ENCODE measurements at regions not wholly inside any gene's neighbourhood (a gene's known extent, or its start where the extent isn't known, plus 50 kb on each side); places are given as distances from the start of the nearest gene placed in this dataset.
"Not testable (repeated sequence)": the region's sequence is repeated elsewhere in the genome, so short reads cannot be mapped to it uniquely, and the experiment has no call there.

GRCh38 chr20:41716436-41716835 lies 98.3 kb upstream of the CHD6 start:
- no peak for DNase-seq

GRCh38 chr20:41715526-41715925 lies 97.3 kb upstream of the CHD6 start:
- DNase-seq: no peak

- no peak for DNase-seq
Measured at GRCh38 chr20:41714030-41714429, 95.9 kb upstream of the CHD6 start.

- no peak for DNase-seq
Measured at GRCh38 chr20:41704896-41705295, 86.7 kb upstream of the CHD6 start.

GRCh38 chr20:41702647-41703046 lies 84.5 kb upstream of the CHD6 start:
- no peak for DNase-seq

- no peak for DNase-seq
Measured at GRCh38 chr20:41701588-41702348, 83.6 kb upstream of the CHD6 start.

GRCh38 chr20:41699673-41700072 lies 81.5 kb upstream of the CHD6 start:
- not testable (repeated sequence) for DNase-seq

GRCh38 chr20:41697861-41698559 lies 79.8 kb upstream of the CHD6 start:
- DNase-seq: peak in 1 of 2 experiments; percentile 9

GRCh38 chr20:41696428-41696827 lies 78.3 kb upstream of the CHD6 start:
- DNase-seq: no peak

GRCh38 chr20:41694796-41695195 lies 76.6 kb upstream of the CHD6 start:
- DNase-seq: no peak

- DNase-seq: peak; percentile 80 to 89
Measured at GRCh38 chr20:41693136-41693979, 75.2 kb upstream of the CHD6 start.

- DNase-seq: peak; percentile 61 to 63
Measured at GRCh38 chr20:41692479-41693135, 74.4 kb upstream of the CHD6 start.

- no peak for DNase-seq
Measured at GRCh38 chr20:41691443-41691842, 73.3 kb upstream of the CHD6 start.

- DNase-seq: no peak
Measured at GRCh38 chr20:41690702-41691101, 72.5 kb upstream of the CHD6 start.

GRCh38 chr20:41686961-41687360 lies 68.8 kb upstream of the CHD6 start:
- DNase-seq: no peak

- not testable (repeated sequence) for DNase-seq
Measured at GRCh38 chr20:41685145-41685544, 67.0 kb upstream of the CHD6 start.

- DNase-seq: no peak
Measured at GRCh38 chr20:41678799-41679198, 60.6 kb upstream of the CHD6 start.

- DNase-seq: no peak
Measured at GRCh38 chr20:41672282-41672681, 54.1 kb upstream of the CHD6 start.

- DNase-seq: peak in 1 of 2 experiments; percentile 32
Measured at GRCh38 chr20:41671143-41671542, 53.0 kb upstream of the CHD6 start.

- no peak for DNase-seq
Measured at GRCh38 chr20:41670631-41671030, 52.5 kb upstream of the CHD6 start.

- DNase-seq: no peak
Measured at GRCh38 chr20:41669708-41670263, 51.6 kb upstream of the CHD6 start.

- DNase-seq: no peak
Measured at GRCh38 chr20:41668057-41668749, 50.0 kb upstream of the CHD6 start.

Data from NCI-H187 (cell line).